Fibroblast of the conjunctiva (primary cell): ENCODE measurements at regions not wholly inside any gene's neighbourhood (a gene's known extent, or its start where the extent isn't known, plus 50 kb on each side); places are given as distances from the start of the nearest gene placed in this dataset.
A peak's percentile ranks its signal among the peaks of the same experiment; 100 is the strongest.
"Not testable (repeated sequence)": the region's sequence is repeated elsewhere in the genome, so short reads cannot be mapped to it uniquely, and the experiment has no call there.

Experiments used
- DNase-seq: peaks from one replicate; pipeline ENCODE4 v3.0.0-alpha.2; 2010; ENCODE audit warnings: low read depth

GRCh38 chr17:59494757-59495368 is 70.5 kb upstream of the DHX40 start:
- DNase-seq = no peak

- DNase-seq = no peak
These were observed 69.2 kb upstream of the DHX40 start for GRCh38 chr17:59496178-59496577.

- no peak for DNase-seq
These were observed 66.7 kb upstream of the DHX40 start for GRCh38 chr17:59498530-59499307.

- not testable (repeated sequence) for DNase-seq
These were observed 65.2 kb upstream of the DHX40 start for GRCh38 chr17:59500086-59500655.

- no peak for DNase-seq
These were observed 63.7 kb upstream of the DHX40 start for GRCh38 chr17:59501690-59502089.

- no peak for DNase-seq
These were observed 62.6 kb upstream of the DHX40 start for GRCh38 chr17:59502800-59503199.

DNA sequence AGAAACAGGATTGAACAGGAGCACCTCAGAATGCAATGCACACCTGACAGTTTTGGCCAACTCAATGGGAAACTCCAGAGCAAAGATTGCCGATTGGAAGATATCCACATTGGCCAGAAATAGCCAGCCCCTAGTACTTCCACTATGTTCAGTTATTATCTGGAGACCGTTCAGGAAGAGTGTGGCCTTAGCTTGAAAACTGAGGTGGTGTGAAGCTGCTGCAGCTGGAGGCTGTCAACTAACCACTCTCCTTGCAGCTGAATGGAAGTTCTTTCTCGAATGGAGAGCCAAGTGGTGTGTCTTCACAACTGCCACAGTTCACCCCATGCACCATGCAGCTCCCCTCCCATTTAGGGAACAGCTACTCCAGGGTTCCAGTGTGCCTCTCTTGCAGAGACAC is 61.9 kb upstream of the DHX40 start:
- no peak for DNase-seq

- DNase-seq = no peak
These were observed 60.6 kb upstream of the DHX40 start for GRCh38 chr17:59504821-59505220.

- DNase-seq = no peak
These were observed 59.7 kb upstream of the DHX40 start for GRCh38 chr17:59505610-59506276.

DNA sequence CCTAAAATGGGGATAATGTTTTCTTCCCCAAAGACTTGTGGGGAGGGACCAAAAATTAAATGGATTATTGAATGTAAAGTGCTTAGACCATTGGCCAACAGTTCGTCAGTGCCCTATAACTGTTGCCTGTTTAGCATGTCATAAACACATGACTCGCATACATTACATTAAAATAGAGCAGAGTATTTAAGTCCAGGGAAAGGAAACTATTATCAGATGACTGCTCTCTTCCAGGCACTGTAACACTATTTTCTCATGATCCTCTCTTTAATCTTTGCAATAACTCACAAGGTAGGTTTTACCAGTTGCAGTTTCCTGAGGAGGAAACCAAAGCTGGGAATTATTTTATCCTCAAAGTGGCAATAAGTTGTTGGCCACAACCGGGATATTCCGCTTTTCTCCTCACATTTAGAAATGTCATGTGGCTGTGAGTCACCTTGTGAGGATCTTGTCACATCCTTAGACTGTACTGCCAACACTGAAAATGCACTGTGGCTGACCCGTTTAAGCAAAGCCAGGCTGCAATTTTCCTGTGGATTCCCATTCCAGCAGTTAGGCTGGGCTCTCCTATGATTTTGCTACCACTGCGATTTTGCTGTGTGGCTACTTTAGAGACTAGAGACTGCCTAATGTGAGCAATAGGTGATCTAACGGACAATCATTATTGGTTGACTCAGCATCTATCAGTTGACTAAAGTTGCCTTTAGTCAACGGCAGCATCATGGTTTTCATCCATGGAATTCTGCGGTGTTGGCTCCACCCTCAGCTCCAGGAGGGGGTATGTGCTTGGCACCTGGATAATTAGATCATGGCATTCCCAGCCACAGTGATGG is 58.3 kb upstream of the DHX40 start:
- no peak for DNase-seq

DNA sequence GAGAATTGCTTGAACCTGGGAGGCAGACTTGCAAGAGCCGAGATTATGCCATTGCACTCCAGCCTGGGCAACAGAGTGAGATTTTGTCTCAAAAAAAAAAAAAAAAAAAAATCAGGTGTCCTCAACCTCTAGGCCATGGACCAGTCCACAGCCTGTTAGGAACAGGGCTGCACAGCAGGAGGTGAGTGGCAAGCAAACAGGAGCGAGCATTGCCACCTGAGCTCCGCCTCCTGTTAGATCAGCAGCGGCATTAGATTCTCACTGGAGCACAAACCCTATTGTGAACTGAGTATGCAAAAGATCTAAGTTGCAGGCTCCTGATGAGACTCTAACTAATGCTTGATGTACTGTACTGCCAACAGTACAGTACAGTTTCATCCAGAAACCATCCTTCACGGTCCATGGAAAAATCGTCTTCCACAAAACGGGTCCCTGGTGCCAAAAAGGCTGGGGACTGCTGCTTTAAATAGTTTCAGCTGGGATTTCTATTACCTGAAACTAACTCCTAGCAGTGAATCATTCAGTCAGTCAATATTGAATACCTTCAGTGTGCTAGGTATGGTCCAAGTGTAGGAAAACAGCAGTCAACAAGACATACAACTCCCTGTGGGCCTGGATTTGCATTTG is 56.3 kb upstream of the DHX40 start:
- no peak for DNase-seq

- DNase-seq = no peak
These were observed 54.8 kb upstream of the DHX40 start for GRCh38 chr17:59510611-59511010.

- DNase-seq = no peak
These were observed 53.7 kb upstream of the DHX40 start for GRCh38 chr17:59511726-59512125.

- no peak for DNase-seq
These were observed 52.5 kb upstream of the DHX40 start for GRCh38 chr17:59512844-59513385.

DNA sequence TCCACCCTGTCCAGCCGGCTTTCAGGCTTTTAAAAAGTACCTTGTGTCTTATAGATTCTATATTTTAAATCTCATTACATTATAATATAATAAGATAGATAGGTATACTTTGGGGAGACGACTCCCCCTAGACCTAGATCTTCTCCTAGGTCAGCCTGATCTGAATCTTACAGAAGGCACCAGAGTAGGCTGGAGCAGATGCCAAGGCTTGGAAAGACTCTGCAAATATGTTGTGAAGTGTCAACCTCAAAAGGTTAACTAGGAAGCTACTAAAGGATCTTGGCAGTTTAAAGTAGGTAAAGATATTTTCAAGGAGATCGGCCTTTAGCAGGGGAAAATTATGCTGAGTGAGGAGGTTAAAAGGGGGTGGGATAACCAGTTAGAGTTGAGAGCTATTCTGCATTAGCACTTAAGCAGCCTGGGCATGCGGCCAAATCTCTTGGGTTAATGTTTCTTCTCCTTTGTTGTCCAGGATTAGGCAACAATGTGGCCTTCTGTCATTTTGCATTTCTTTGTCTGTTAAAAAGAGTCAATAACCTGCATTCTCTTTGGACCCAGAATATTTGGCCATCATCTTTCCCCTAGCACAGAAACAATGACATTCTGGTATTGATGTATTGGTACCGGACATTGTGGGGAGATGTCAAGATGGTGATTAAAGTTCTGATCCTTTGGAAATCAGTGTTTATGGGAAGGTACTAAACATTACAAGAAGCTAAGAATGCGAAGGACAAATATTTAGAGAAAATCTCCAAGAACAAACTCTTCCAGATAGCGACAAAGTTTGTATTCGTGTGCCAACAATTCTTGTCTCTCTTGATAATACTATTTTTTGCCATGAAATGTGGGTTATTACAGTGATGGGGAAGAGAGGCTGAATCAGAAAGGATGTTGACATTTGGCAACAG is 51.2 kb upstream of the DHX40 start:
- peak; percentile 43 for DNase-seq
